Breast epithelium (tissue), 4 donors: ENCODE measurements at regions not wholly inside any gene's neighbourhood (a gene's known extent, or its start where the extent isn't known, plus 50 kb on each side); places are given as distances from the start of the nearest gene placed in this dataset.

Experiments
- DNase-seq, 2 donors: peaks; one replicate each; pipeline ENCODE4 v3.0.0-alpha.2; 2019; ENCODE audit warnings: low spot score in 2 of 2
- H3K27ac ChIP-seq, 2 donors: fragments of 200-600 bp; sonication (generic) in 1 of 2; one replicate each; pipeline ENCODE4 v1.5.1; 2016 to 2019; ENCODE audit warnings: mild to moderate bottlenecking in 1 of 2
- H3K27me3 ChIP-seq, 2 donors: fragments of 200-600 bp; sonication (generic) in 1 of 2; one replicate each; pipeline versions ENCODE4 v1.5.1 to v1.6.0; 2017 to 2019; ENCODE audit warnings: control low read depth in 1 of 2, mild to moderate bottlenecking in 1 of 2
- H3K36me3 ChIP-seq: fragments of 200-600 bp; one replicate; pipeline ENCODE4 v1.5.1; 2019
- H3K4me1 ChIP-seq, 2 donors: fragments of 200-600 bp; sonication (generic); one replicate each; pipeline ENCODE4 v1.5.1; 2016 to 2019; ENCODE audit warnings: control low read depth in 1 of 2
- H3K4me3 ChIP-seq, 3 donors: fragments of 200-600 bp; sonication (generic); 1 replicate in 2 of 3; 2 replicates in 1 of 3; pipeline ENCODE4 v1.5.1; 2016 to 2019; ENCODE audit warnings: mild to moderate bottlenecking in 3 of 3, moderate library complexity in 2 of 3
- H3K9me3 ChIP-seq, 2 donors: fragments of 200-600 bp; sonication (generic) in 1 of 2; one replicate each; pipeline ENCODE4 v1.5.1; 2016 to 2019; ENCODE audit warnings: control low read depth in 1 of 2
- POLR2A ChIP-seq: fragments of 450-650 bp; IDR thresholded peaks from one replicate; pipeline ENCODE4 v1.6.1; 2016; ENCODE audit warnings: antibody characterized with exemption, mild to moderate bottlenecking, moderate library complexity
- POLR2AphosphoS5 ChIP-seq, 3 donors: sonication (generic); formaldehyde crosslinking; IDR thresholded peaks; one replicate each; pipeline ENCODE4 v1.6.1; 2017; ENCODE audit warnings: antibody characterized with exemption in 3 of 3
- intact Hi-C: fragments of 100-400 bp; cut with DNase I; formaldehyde crosslinking; loops from one replicate; pipeline ENCODE4 v1.15.1; 2023; ENCODE audit warnings: low total_unique reads
- TF ChIP-seq, protein P1 (sequence below), 3 donors: fragments of 450-650 bp; IDR thresholded peaks; one replicate each; pipeline ENCODE4 v1.5.1; 2016 to 2017; ENCODE audit warnings: antibody characterized with exemption in 3 of 3, mild to moderate bottlenecking in 3 of 3, moderate library complexity in 3 of 3

DNA sequence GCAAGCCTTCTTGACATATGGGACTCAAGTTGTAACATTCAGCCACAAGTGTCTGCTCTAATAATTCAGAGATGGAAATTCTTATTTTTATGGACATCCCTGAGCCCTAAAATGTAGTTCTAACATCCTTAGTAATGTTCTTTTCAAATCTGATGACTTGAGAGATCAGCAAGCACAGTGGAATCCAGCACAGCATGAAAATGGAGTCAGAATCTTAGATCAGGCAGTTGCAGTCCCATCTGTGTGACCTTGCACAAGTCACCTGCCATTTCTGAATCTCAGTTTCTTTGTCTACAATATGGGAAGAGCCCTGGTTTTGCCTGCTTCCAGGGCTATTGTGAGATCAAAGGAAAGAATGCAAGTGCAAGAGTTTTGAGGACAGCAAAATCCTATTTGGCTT is 183.9 kb upstream of the LPP start:
- Histone ChIP-seq H3K27me3 (no peaks in the 10 kb centered on the region), H3K4me3 (no peak overlapping the region), H3K9me3 (no peaks in the 10 kb centered on the region), H3K36me3 (no peaks in the 10 kb centered on the region), H3K4me1 (no peaks in the 10 kb centered on the region), H3K27ac (no peak overlapping the region)
- no peak for DNase-seq
- intact Hi-C loops = loop anchor here (5.0 kb wide), 1 partner anchor 687 kb away; no protein-coding TSS in a partner anchor
- TF ChIP-seq POLR2A (no peak), POLR2AphosphoS5 (IDR thresholded peaks at IDR 0.05) (no peak)
- TF ChIP-seq, protein P1, sequence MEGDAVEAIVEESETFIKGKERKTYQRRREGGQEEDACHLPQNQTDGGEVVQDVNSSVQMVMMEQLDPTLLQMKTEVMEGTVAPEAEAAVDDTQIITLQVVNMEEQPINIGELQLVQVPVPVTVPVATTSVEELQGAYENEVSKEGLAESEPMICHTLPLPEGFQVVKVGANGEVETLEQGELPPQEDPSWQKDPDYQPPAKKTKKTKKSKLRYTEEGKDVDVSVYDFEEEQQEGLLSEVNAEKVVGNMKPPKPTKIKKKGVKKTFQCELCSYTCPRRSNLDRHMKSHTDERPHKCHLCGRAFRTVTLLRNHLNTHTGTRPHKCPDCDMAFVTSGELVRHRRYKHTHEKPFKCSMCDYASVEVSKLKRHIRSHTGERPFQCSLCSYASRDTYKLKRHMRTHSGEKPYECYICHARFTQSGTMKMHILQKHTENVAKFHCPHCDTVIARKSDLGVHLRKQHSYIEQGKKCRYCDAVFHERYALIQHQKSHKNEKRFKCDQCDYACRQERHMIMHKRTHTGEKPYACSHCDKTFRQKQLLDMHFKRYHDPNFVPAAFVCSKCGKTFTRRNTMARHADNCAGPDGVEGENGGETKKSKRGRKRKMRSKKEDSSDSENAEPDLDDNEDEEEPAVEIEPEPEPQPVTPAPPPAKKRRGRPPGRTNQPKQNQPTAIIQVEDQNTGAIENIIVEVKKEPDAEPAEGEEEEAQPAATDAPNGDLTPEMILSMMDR (IDR thresholded peaks at IDR 0.05) = no peak

DNA sequence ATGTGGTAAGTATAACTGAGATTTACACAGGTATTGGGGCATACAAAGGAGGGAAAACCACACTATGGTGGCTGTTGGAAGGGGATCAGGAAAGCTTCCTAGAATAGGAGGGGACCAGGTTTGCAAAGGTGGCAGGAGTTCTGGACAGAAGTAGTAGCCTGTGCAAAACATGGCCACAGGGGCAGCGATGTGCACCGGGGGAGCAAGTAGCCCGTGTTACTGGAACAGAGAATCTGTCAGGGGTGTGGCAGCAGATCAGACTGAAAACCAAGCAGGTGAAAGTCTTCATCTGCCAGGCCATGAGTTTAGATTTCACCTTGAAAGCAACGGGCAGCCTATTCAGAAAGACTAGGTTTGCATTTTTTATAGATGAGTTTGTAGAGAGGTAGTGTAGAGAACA is 182.3 kb upstream of the LPP start:
- DNase-seq = no peak
- Histone ChIP-seq H3K36me3 (no peaks in the 10 kb centered on the region), H3K4me1 (no peaks in the 10 kb centered on the region), H3K4me3 (no peak overlapping the region), H3K27ac (no peak overlapping the region), H3K9me3 (no peaks in the 10 kb centered on the region), H3K27me3 (no peaks in the 10 kb centered on the region)
- TF ChIP-seq POLR2A (no peak), POLR2AphosphoS5 (IDR thresholded peaks at IDR 0.05) (no peak)
- TF ChIP-seq, protein P1 (IDR thresholded peaks at IDR 0.05) = no peak
- intact Hi-C loops = loop anchor here (5.0 kb wide), 1 partner anchor 686 kb away; no protein-coding TSS in a partner anchor

DNA sequence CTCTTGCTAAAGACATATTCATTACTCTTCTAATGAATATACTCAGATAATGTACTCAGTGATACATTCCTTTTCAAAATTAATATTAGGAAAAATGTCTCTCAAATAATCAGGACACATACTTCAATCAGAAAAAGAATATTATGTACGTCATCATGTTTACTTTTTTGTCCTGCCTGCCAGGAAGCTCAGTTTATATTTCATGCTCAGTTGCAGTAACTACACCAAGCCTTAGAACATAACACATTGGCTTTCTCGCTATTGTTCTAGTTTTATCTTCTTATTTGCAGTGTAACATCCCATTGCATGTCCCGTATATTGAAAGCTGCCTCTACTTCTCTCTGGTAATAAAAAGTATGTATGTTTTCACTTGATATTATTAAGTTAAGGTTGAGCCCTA is 181.5 kb upstream of the LPP start:
- Histone ChIP-seq H3K27me3 (no peaks in the 10 kb centered on the region), H3K27ac (no peak overlapping the region), H3K36me3 (no peaks in the 10 kb centered on the region), H3K4me3 (no peak overlapping the region), H3K9me3 (no peaks in the 10 kb centered on the region), H3K4me1 (no peaks in the 10 kb centered on the region)
- TF ChIP-seq POLR2A (no peak), POLR2AphosphoS5 (IDR thresholded peaks at IDR 0.05) (no peak)
- TF ChIP-seq, protein P1 (IDR thresholded peaks at IDR 0.05) = no peak
- intact Hi-C loops = loop anchor here (5.0 kb wide), 1 partner anchor 685 kb away; no protein-coding TSS in a partner anchor
- no peak for DNase-seq

DNA sequence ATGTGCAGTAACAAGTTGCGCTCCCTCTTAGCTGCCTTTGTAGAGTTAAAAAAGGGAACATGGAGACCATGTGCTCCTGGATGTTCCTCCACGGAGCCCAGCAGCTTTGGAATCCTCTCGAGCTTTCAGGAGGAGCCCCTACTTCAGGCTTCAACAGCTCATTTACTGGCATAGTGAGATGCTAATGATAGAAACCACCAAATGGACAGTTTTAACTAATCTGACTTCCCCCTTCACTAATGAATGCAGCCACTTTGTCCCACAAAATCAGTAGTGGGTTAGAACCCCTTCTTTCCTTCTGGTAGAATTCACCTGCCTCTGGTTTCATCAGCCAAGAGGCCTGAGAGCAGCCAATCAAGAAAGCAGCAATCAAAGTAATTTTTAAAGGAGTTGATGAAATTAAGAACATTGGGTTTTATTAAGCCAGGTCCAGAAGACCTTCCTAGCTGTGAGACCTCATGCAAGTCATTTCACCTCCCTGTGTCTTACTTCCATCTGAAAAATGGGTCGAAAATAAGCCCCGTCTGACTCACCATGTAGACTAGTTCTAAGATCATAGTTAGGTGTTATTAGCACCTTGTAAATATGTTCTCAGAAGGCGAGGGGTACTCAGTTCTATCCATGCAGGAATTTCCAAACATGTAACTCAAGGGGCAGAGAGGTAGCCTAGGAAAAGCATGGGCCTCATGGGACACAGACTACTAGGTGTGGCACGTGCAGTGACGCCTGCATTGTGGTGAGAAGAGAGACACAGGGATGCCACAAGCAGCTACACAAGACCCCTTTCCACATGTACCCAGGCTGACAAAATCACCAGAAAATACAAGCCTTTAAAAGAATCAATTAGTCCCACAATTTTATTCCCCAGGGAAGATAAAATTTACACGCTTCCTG is 179.7 kb upstream of the LPP start:
- TF ChIP-seq, protein P1 (IDR thresholded peaks at IDR 0.05) = no peak
- TF ChIP-seq POLR2AphosphoS5 (IDR thresholded peaks at IDR 0.05) (no peak), POLR2A (no peak)
- no peaks in the 10 kb centered on the region for H3K36me3 ChIP-seq
- H3K27ac ChIP-seq = no peak overlapping the region
- no peak for DNase-seq
- H3K4me1 ChIP-seq = no peaks in the 10 kb centered on the region
- no peaks in the 10 kb centered on the region for H3K9me3 ChIP-seq
- no peak overlapping the region for H3K4me3 ChIP-seq
- intact Hi-C loops = loop anchor here (5.0 kb wide), 1 partner anchor 683 kb away; no protein-coding TSS in a partner anchor
- H3K27me3 ChIP-seq = no peaks in the 10 kb centered on the region

DNA sequence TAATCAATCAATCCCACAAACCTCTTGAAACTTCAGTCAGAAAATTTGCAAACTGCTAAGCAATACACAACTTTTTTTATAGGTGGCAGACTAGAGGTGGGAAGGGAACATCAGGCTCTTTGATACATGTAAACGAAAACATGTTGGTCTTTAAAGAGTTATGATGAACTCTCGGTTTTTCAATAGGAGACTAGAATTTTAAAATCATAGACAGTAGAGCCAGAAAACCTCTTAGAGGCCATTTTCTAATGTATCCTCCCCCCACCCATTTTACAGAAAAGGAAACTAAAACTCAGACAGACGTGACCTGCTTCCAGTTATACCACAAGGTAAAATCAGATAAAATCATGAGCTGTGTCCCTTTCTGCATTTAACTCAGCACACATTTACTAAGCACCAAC is 179.1 kb upstream of the LPP start:
- intact Hi-C loops = loop anchor here (5.0 kb wide), 1 partner anchor 682 kb away; no protein-coding TSS in a partner anchor
- no peak overlapping the region for H3K27ac ChIP-seq

More for the DNA sequence above, 179.1 kb upstream of the LPP start:
- no peak for DNase-seq
- Histone ChIP-seq H3K4me3 (no peak overlapping the region), H3K9me3 (no peaks in the 10 kb centered on the region), H3K36me3 (no peaks in the 10 kb centered on the region), H3K27me3 (no peaks in the 10 kb centered on the region), H3K4me1 (no peaks in the 10 kb centered on the region)
- TF ChIP-seq POLR2A (no peak), POLR2AphosphoS5 (IDR thresholded peaks at IDR 0.05) (no peak)
- TF ChIP-seq, protein P1 (IDR thresholded peaks at IDR 0.05) = no peak
